Colon (tissue), 2 donors: ENCODE measurements at regions not wholly inside any gene's neighbourhood (a gene's known extent, or its start where the extent isn't known, plus 50 kb on each side); places are given as distances from the start of the nearest gene placed in this dataset.
A peak's percentile ranks its signal among the peaks of the same experiment; 100 is the strongest.

Source experiments
- FAIRE-seq: peaks from 2 replicates; lab custom pipeline; 2012; peaks lifted over from hg19 to GRCh38; lab: Jason Lieb, UNC
- donor health status: control.
- donor health status: control.

GRCh38 chr3:24596626-24597025 lies 102.0 kb upstream of the THRB start:
- no peak for FAIRE-seq

- no peak for FAIRE-seq
Observed at GRCh38 chr3:24598695-24599470, 104.2 kb upstream of the THRB start.

GRCh38 chr3:24601066-24601939 lies 106.7 kb upstream of the THRB start:
- no peak for FAIRE-seq

- FAIRE-seq, result no peak
Observed at GRCh38 chr3:24604215-24604614, 109.6 kb upstream of the THRB start.

GRCh38 chr3:24605511-24606028 lies 110.9 kb upstream of the THRB start:
- no peak for FAIRE-seq

- FAIRE-seq, result no peak
Observed at GRCh38 chr3:24607281-24607680, 112.6 kb upstream of the THRB start.

- FAIRE-seq, result no peak
Observed at GRCh38 chr3:24608701-24609390, 114.2 kb upstream of the THRB start.

GRCh38 chr3:24614359-24614758 lies 119.7 kb upstream of the THRB start:
- FAIRE-seq, result no peak

GRCh38 chr3:24615177-24615576 lies 120.5 kb upstream of the THRB start:
- FAIRE-seq, result no peak

GRCh38 chr3:24616110-24616829 lies 121.6 kb upstream of the THRB start:
- no peak for FAIRE-seq

- no peak for FAIRE-seq
Observed at GRCh38 chr3:24622138-24622537, 127.5 kb upstream of the THRB start.

- FAIRE-seq, result no peak
Observed at GRCh38 chr3:24622696-24623225, 128.1 kb upstream of the THRB start.

GRCh38 chr3:24623657-24624056 lies 129.0 kb upstream of the THRB start:
- no peak for FAIRE-seq

- FAIRE-seq, result no peak
Observed at GRCh38 chr3:24624938-24625681, 130.5 kb upstream of the THRB start.

- peak; percentile 88 for FAIRE-seq
Observed at GRCh38 chr3:24628523-24629258, 134.0 kb upstream of the THRB start.

- FAIRE-seq, result no peak
Observed at GRCh38 chr3:24631481-24631880, 136.8 kb upstream of the THRB start.

- no peak for FAIRE-seq
Observed at GRCh38 chr3:24639061-24639460, 144.4 kb upstream of the THRB start.

GRCh38 chr3:24639481-24640329 lies 145.1 kb upstream of the THRB start:
- no peak for FAIRE-seq

GRCh38 chr3:24640330-24640877 lies 145.8 kb upstream of the THRB start:
- FAIRE-seq, result peak; percentile 14
